ENCODE measurements at regions not wholly inside any gene's neighbourhood (a gene's known extent, or its start where the extent isn't known, plus 50 kb on each side); places are given as distances from the start of the nearest gene placed in this dataset.
"Not testable (repeated sequence)": the region's sequence is repeated elsewhere in the genome, so short reads cannot be mapped to it uniquely, and the experiment has no call there.

DNA sequence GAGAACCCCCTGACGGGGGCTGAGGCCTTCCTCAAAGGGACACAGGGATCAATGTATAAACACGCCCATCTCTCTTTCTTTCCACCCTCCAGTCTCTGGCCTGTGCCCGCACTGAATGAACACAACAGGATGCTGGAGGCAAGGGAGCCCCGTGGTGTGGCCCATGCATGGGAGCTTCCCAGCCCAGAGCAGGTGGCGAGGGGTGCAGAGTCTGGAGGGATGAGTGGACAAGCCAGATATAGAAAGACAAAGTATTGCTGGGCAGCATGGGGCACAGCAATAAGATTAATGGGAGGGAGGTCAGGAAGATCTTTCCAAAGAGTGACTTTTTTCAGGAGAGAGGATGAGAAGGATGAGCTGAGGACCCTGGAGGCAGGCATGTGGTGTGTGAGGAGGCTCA is 103.7 kb downstream of the C5orf15 start:
- no peaks in the 10 kb centered on the region for H3K36me3 ChIP-seq (ENCODE audit: insufficient read depth, low read length)
- no peaks in the 10 kb centered on the region for H3K9me3 ChIP-seq (ENCODE audit: low read depth, low read length)
- no peak overlapping the region for H3K4me3 ChIP-seq (ENCODE audit: insufficient read depth, low read length)
- H4K20me1 ChIP-seq (ENCODE audit: insufficient read depth, low read length), result no peaks in the 10 kb centered on the region
- peaks cover 4% of the 10 kb centered on the region for H3K27me3 ChIP-seq (ENCODE audit: insufficient read depth, low read length)
- no peak overlapping the region for H3K4me2 ChIP-seq (ENCODE audit: insufficient read depth, low read length)
- no peak overlapping the region for H2AFZ ChIP-seq (ENCODE audit: low read length)
- TF ChIP-seq, protein P1, sequence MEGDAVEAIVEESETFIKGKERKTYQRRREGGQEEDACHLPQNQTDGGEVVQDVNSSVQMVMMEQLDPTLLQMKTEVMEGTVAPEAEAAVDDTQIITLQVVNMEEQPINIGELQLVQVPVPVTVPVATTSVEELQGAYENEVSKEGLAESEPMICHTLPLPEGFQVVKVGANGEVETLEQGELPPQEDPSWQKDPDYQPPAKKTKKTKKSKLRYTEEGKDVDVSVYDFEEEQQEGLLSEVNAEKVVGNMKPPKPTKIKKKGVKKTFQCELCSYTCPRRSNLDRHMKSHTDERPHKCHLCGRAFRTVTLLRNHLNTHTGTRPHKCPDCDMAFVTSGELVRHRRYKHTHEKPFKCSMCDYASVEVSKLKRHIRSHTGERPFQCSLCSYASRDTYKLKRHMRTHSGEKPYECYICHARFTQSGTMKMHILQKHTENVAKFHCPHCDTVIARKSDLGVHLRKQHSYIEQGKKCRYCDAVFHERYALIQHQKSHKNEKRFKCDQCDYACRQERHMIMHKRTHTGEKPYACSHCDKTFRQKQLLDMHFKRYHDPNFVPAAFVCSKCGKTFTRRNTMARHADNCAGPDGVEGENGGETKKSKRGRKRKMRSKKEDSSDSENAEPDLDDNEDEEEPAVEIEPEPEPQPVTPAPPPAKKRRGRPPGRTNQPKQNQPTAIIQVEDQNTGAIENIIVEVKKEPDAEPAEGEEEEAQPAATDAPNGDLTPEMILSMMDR (IDR thresholded peaks at IDR 0.05; ENCODE audit: extremely low read depth, low read depth, low read length), result no peak
- no peaks in the 10 kb centered on the region for H3K79me2 ChIP-seq (ENCODE audit: insufficient read depth, low read length)
- DNase-seq (ENCODE audit: insufficient read length, low spot score, missing footprints), result no peak
- peaks cover 4% of the 10 kb centered on the region for H3K4me1 ChIP-seq (ENCODE audit: insufficient read depth, low read length)
- no peak overlapping the region for H3K27ac ChIP-seq (ENCODE audit: low read depth, low read length)

DNA sequence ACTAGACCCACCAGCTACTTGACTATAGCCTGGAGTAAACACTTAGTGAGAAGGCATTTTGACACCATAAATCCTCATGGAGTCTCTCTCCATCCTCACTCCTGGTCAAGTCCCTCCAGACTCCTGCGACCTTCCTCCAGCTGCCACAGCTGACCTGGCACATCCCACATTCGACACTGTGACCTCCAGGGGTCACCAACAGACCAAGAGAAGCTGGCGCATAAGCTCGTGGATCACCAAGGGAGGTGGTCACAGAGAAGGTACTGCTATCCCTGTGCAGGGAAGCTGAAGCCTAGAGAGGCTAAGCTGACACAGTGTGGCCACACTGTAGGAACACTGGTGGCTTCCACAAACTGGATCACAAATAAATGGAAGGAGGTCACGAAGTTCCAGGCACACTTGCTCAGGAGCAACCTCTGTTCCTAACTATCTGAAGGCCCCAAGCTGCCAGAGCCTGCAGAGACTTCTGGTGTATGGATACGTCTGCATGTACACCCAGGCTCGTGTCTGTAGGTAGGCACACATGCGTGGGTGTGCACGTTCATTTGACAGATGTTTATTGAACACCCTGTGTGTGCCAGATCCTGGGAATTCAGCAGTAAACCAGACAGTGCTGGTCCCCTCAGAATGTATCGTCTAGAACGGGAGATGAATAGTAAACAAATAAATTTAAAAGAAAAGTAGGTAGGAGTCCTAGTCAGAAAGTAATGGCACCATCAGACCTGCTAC is 104.4 kb downstream of the C5orf15 start:
- TF ChIP-seq, protein P1 (IDR thresholded peaks at IDR 0.05; ENCODE audit: extremely low read depth, low read depth, low read length), result no peak
- H3K4me1 ChIP-seq (ENCODE audit: insufficient read depth, low read length), result no peaks in the 10 kb centered on the region

DNA sequence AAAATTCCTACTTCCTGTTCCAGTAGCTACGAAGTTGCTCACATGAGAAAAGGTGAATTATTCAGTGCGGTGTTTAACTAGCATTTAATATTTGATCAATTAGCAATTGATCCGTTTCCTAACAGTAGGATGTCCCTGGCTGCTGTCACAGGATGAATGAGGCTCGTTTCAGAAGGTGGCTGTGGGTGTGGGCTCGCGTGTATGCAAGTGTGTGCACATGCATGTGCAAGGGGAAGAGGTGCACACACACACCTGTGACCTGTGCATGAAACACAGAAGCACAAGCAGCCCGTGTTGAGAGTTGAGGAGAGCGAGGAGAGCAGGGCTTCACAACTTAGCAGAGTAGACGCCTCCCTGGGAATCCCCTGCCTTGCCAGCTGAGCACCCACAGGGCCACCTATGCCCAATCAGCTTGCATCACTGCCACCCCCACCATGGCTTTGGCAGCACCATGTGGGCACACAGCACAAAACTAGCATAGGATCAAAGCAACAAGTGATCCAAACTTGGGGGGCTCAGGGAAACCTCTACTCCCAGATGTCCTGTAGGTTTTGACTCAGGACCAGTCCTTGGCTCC is 107.2 kb downstream of the C5orf15 start:
- Histone ChIP-seq H3K27ac (ENCODE audit: low read depth, low read length) (no peak overlapping the region), H3K79me2 (ENCODE audit: insufficient read depth, low read length) (no peaks in the 10 kb centered on the region), H3K9me3 (ENCODE audit: low read depth, low read length) (no peaks in the 10 kb centered on the region), H3K4me2 (ENCODE audit: insufficient read depth, low read length) (no peak overlapping the region), H4K20me1 (ENCODE audit: insufficient read depth, low read length) (no peaks in the 10 kb centered on the region), H3K4me1 (ENCODE audit: insufficient read depth, low read length) (no peaks in the 10 kb centered on the region), H3K4me3 (ENCODE audit: insufficient read depth, low read length) (no peak overlapping the region), H3K27me3 (ENCODE audit: insufficient read depth, low read length) (peaks cover 4% of the 10 kb centered on the region), H2AFZ (ENCODE audit: low read length) (no peak overlapping the region), H3K36me3 (ENCODE audit: insufficient read depth, low read length) (no peaks in the 10 kb centered on the region)
- DNase-seq (ENCODE audit: insufficient read length, low spot score, missing footprints), result no peak
- TF ChIP-seq, protein P1 (IDR thresholded peaks at IDR 0.05; ENCODE audit: extremely low read depth, low read depth, low read length), result no peak

More for the DNA sequence above, 104.4 kb downstream of the C5orf15 start:
- H3K36me3 ChIP-seq (ENCODE audit: insufficient read depth, low read length), result no peaks in the 10 kb centered on the region
- H3K9me3 ChIP-seq (ENCODE audit: low read depth, low read length), result no peaks in the 10 kb centered on the region
- H3K27ac ChIP-seq (ENCODE audit: low read depth, low read length), result no peak overlapping the region
- H3K79me2 ChIP-seq (ENCODE audit: insufficient read depth, low read length), result no peaks in the 10 kb centered on the region
- H2AFZ ChIP-seq (ENCODE audit: low read length), result no peak overlapping the region
- no peaks in the 10 kb centered on the region for H4K20me1 ChIP-seq (ENCODE audit: insufficient read depth, low read length)
- no peak overlapping the region for H3K4me3 ChIP-seq (ENCODE audit: insufficient read depth, low read length)
- H3K27me3 ChIP-seq (ENCODE audit: insufficient read depth, low read length), result peaks cover 4% of the 10 kb centered on the region
- DNase-seq (ENCODE audit: insufficient read length, low spot score, missing footprints), result no peak
- no peak overlapping the region for H3K4me2 ChIP-seq (ENCODE audit: insufficient read depth, low read length)

DNA sequence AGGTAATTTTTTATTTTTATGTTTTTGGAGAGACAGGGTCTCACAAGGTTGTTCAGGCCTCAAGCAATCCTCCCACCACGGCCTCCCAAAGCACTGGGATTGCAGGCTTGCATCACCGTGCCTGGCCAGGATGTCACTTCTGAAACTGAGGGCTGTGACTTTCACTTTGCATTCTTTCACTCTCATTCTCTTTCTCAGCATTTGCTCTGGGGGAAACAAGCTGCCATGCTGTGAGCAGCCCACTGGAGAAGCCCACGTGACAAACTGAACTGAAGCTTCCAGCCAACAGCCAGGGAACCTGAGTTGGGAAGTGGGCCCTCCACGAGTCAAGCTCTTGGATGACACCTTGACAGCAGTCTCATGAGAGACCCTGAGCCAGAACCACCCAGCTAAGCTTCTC is 109.4 kb downstream of the C5orf15 start:
- Histone ChIP-seq H4K20me1 (ENCODE audit: insufficient read depth, low read length) (no peaks in the 10 kb centered on the region), H3K27ac (ENCODE audit: low read depth, low read length) (no peak overlapping the region), H3K27me3 (ENCODE audit: insufficient read depth, low read length) (peaks cover 2% of the 10 kb centered on the region), H2AFZ (ENCODE audit: low read length) (no peak overlapping the region), H3K4me1 (ENCODE audit: insufficient read depth, low read length) (no peaks in the 10 kb centered on the region), H3K9me3 (ENCODE audit: low read depth, low read length) (no peaks in the 10 kb centered on the region), H3K4me2 (ENCODE audit: insufficient read depth, low read length) (no peak overlapping the region), H3K36me3 (ENCODE audit: insufficient read depth, low read length) (no peaks in the 10 kb centered on the region), H3K79me2 (ENCODE audit: insufficient read depth, low read length) (no peaks in the 10 kb centered on the region), H3K4me3 (ENCODE audit: insufficient read depth, low read length) (no peak overlapping the region)
- DNase-seq (ENCODE audit: insufficient read length, low spot score, missing footprints), result no peak
- TF ChIP-seq, protein P1 (IDR thresholded peaks at IDR 0.05; ENCODE audit: extremely low read depth, low read depth, low read length), result no peak

DNA sequence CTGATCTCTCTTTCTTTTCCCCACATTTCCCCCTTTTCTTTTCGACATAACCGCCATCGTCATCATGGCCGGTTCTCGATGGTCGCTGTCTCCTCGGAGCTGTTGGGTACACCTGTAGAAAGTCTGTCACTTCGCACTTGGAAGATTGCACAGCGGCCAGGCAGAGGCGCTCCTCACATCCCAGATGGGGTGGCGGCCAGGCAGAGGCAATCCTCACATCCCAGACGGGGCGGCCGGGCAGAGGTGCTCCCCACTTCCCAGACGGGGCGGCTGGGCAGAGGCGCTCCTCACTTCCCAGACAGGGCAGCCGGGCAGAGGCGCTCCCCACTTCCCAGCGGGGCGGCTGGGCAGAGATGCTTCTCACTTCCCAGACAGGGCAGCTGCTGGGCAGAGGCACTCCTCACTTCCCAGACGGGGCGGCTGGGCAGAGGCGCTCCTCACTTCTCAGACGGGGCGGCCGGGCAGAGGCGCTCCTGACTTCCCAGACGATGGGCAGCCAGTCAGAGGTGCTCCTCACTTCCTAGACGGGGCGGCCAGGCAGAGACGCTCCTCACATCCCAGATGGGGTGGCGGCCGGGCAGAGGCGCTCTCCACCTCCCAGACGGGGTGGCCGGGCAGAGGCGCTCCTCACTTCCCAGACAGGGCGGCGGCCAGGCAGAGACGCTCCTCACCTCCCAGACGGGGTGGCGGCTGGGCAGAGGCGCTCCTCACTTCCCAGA is 110.7 kb downstream of the C5orf15 start:
- H3K27me3 ChIP-seq (ENCODE audit: insufficient read depth, low read length); H3K36me3 ChIP-seq (ENCODE audit: insufficient read depth, low read length); H4K20me1 ChIP-seq (ENCODE audit: insufficient read depth, low read length); DNase-seq (ENCODE audit: insufficient read length, low spot score, missing footprints); H3K79me2 ChIP-seq (ENCODE audit: insufficient read depth, low read length); H3K27ac ChIP-seq (ENCODE audit: low read depth, low read length); H3K4me2 ChIP-seq (ENCODE audit: insufficient read depth, low read length); H3K4me3 ChIP-seq (ENCODE audit: insufficient read depth, low read length); H2AFZ ChIP-seq (ENCODE audit: low read length); H3K4me1 ChIP-seq (ENCODE audit: insufficient read depth, low read length); H3K9me3 ChIP-seq (ENCODE audit: low read depth, low read length): not testable (repeated sequence)
